ENCODE measurements at regions not wholly inside any gene's neighbourhood (a gene's known extent, or its start where the extent isn't known, plus 50 kb on each side); places are given as distances from the start of the nearest gene placed in this dataset.

DNA sequence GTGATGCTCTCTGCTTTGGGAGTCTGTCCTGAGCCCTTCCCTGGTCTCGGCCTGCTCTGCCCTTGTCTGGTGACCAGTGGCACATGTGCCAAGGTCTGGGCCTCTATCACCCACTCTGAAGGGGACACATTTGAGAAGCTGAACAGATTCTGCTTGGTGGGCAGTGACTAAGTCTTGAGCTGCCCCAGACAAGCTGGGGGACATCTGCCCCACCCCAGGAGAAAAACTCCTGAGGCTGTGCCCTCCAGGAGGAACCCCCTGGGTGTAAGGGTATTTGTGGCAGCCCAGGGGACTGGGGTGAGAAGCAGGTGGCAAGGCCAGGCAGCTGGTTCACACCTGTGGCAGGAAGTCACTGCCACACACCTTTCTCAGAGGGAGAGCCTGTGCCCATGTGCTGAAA is 342.1 kb downstream of the DYSF start:
- H3K4me3 ChIP-seq (ENCODE audit: low read length in 3 of 3) = no peak overlapping the region
- intact Hi-C loops (cut with DNase I) = no loop called here
- DNase-seq (no peak), FAIRE-seq (no peak)
- H3K4me1 ChIP-seq (ENCODE audit: control insufficient read depth in 2 of 3, insufficient read depth in 2 of 3, low read depth in 1 of 3, low read length in 3 of 3) = no peaks in the 10 kb centered on the region
- H3K27ac ChIP-seq (ENCODE audit: low read depth in 2 of 2, low read length in 2 of 2) = no peak overlapping the region
- no peak overlapping the region for H3K9ac ChIP-seq (ENCODE audit: low read length in 3 of 3)
- H3K36me3 ChIP-seq (ENCODE audit: control insufficient read depth in 2 of 3, insufficient read depth in 3 of 3, low read length in 3 of 3) = no peaks in the 10 kb centered on the region
- no peaks in the 10 kb centered on the region for H3K9me3 ChIP-seq (ENCODE audit: control insufficient read depth in 2 of 3, insufficient read depth in 1 of 3, low read length in 3 of 3)
- no peaks in the 10 kb centered on the region for H3K27me3 ChIP-seq (ENCODE audit: control insufficient read depth, insufficient read depth, low read length)
- TF ChIP-seq, protein P1, sequence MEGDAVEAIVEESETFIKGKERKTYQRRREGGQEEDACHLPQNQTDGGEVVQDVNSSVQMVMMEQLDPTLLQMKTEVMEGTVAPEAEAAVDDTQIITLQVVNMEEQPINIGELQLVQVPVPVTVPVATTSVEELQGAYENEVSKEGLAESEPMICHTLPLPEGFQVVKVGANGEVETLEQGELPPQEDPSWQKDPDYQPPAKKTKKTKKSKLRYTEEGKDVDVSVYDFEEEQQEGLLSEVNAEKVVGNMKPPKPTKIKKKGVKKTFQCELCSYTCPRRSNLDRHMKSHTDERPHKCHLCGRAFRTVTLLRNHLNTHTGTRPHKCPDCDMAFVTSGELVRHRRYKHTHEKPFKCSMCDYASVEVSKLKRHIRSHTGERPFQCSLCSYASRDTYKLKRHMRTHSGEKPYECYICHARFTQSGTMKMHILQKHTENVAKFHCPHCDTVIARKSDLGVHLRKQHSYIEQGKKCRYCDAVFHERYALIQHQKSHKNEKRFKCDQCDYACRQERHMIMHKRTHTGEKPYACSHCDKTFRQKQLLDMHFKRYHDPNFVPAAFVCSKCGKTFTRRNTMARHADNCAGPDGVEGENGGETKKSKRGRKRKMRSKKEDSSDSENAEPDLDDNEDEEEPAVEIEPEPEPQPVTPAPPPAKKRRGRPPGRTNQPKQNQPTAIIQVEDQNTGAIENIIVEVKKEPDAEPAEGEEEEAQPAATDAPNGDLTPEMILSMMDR (IDR thresholded peaks at IDR 0.05; ENCODE audit: borderline replicate concordance, extremely low read depth, insufficient read depth) = no peak

DNA sequence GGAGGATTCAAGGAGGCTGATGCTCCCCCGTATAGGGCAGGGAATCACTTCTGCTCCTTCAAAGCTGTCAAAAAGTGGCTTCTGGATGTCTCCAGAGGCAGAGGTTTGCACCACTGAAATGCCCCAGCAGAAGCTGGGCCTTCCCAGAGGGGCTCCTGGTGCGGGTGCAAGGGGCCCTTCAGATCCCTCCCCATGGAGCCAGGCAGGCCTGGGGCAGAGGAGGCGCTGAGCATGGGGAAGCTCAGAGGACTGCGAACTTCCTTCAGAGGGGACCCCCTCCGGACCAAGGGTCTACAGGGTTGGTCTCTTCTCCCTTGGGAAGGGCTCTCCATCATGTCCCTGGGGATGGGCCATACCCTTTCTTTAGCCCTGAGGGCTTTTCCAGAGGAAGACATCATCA is 341.2 kb downstream of the DYSF start:
- Histone ChIP-seq H3K27me3 (ENCODE audit: control insufficient read depth, insufficient read depth, low read length) (no peaks in the 10 kb centered on the region), H3K27ac (ENCODE audit: low read depth in 2 of 2, low read length in 2 of 2) (no peak overlapping the region), H3K4me1 (ENCODE audit: control insufficient read depth in 2 of 3, insufficient read depth in 2 of 3, low read depth in 1 of 3, low read length in 3 of 3) (no peaks in the 10 kb centered on the region), H3K9me3 (ENCODE audit: control insufficient read depth in 2 of 3, insufficient read depth in 1 of 3, low read length in 3 of 3) (no peaks in the 10 kb centered on the region), H3K36me3 (ENCODE audit: control insufficient read depth in 2 of 3, insufficient read depth in 3 of 3, low read length in 3 of 3) (no peaks in the 10 kb centered on the region), H3K4me3 (ENCODE audit: low read length in 3 of 3) (no peak overlapping the region), H3K9ac (ENCODE audit: low read length in 3 of 3) (no peak overlapping the region)
- TF ChIP-seq, protein P1 (IDR thresholded peaks at IDR 0.05; ENCODE audit: borderline replicate concordance, extremely low read depth, insufficient read depth) = no peak
- DNase-seq (no peak), FAIRE-seq (no peak)
- intact Hi-C loops (cut with DNase I) = no loop called here

DNA sequence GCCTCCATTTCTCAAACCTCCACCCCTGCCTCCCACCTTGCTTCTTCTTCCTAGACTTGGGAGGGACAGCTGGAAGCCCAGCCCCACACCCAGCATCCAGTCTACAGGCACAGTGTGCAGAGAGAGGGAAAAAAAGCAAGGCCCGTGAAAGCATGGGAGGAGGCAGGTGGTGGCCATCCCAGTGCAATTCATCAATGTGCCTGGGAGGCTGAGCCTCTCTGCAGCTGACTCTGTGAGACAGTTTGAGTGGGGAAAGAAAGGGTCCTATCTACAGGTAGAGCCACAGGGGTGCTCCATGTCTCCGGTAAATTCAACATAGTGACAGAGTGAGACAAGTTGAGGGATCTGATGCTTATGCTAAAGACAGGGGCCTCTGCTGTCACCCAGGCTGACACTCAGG is 340.6 kb downstream of the DYSF start:
- Histone ChIP-seq H3K9ac (ENCODE audit: low read length in 3 of 3) (no peak overlapping the region), H3K9me3 (ENCODE audit: control insufficient read depth in 2 of 3, insufficient read depth in 1 of 3, low read length in 3 of 3) (no peaks in the 10 kb centered on the region)

More for the DNA sequence above, 340.6 kb downstream of the DYSF start:
- no peaks in the 10 kb centered on the region for H3K4me1 ChIP-seq (ENCODE audit: control insufficient read depth in 2 of 3, insufficient read depth in 2 of 3, low read depth in 1 of 3, low read length in 3 of 3)
- FAIRE-seq (no peak), DNase-seq (peak in 1 of 5 donors; percentile 22)
- no peaks in the 10 kb centered on the region for H3K27me3 ChIP-seq (ENCODE audit: control insufficient read depth, insufficient read depth, low read length)
- no peak overlapping the region for H3K27ac ChIP-seq (ENCODE audit: low read depth in 2 of 2, low read length in 2 of 2)
- TF ChIP-seq, protein P1 (IDR thresholded peaks at IDR 0.05; ENCODE audit: borderline replicate concordance, extremely low read depth, insufficient read depth) = no peak
- intact Hi-C loops (cut with DNase I) = no loop called here
- H3K36me3 ChIP-seq (ENCODE audit: control insufficient read depth in 2 of 3, insufficient read depth in 3 of 3, low read length in 3 of 3) = no peaks in the 10 kb centered on the region
- no peak overlapping the region for H3K4me3 ChIP-seq (ENCODE audit: low read length in 3 of 3)
